ENCODE measurements at regions not wholly inside any gene's neighbourhood (a gene's known extent, or its start where the extent isn't known, plus 50 kb on each side); places are given as distances from the start of the nearest gene placed in this dataset.

GRCh38 chr10:108902619-108903285 lies 1020.6 kb downstream of the XPNPEP1 start:
- no peak for TF ChIP-seq CTCF (IDR thresholded peaks at IDR 0.05)
- no peak for TF ChIP-seq POLR2A (IDR thresholded peaks at IDR 0.05)

Data from uterus (tissue), 2 donors.